ACC112 (cell line): ENCODE measurements at regions not wholly inside any gene's neighbourhood (a gene's known extent, or its start where the extent isn't known, plus 50 kb on each side); places are given as distances from the start of the nearest gene placed in this dataset.

Experiments used
- H2AFZ ChIP-seq: fragments of 200-600 bp; sonication (generic); one replicate; pipeline ENCODE4 v1.6.0; 2017; ENCODE audit warnings: antibody characterized with exemption, low read length; ENCODE audit not compliant: unreplicated experiment
- H3K27ac ChIP-seq: fragments of 200-600 bp; sonication (generic); 2 replicates; pipeline ENCODE4 v1.5.1; 2014; ENCODE audit warnings: low read depth, mild to moderate bottlenecking, antibody characterized with exemption, low read length, moderate library complexity
- H3K27me3 ChIP-seq: fragments of 200-600 bp; sonication (generic); 2 replicates; pipeline ENCODE4 v1.6.1; 2014; ENCODE audit warnings: mild to moderate bottlenecking, antibody characterized with exemption, low read length, moderate library complexity, mixed read lengths; ENCODE audit not compliant: insufficient read depth
- H3K36me3 ChIP-seq: fragments of 200-600 bp; sonication (generic); 2 replicates; pipeline ENCODE4 v1.6.1; 2016; ENCODE audit warnings: mild to moderate bottlenecking, antibody characterized with exemption, low read length, moderate library complexity, mixed read lengths; ENCODE audit not compliant: insufficient read depth
- H3K4me1 ChIP-seq: fragments of 200-600 bp; sonication (generic); one replicate; pipeline ENCODE4 v1.6.1; 2016; ENCODE audit warnings: low read length, mixed read lengths; ENCODE audit not compliant: insufficient read depth, unreplicated experiment, control insufficient read depth
- H3K4me3 ChIP-seq: fragments of 200-600 bp; sonication (generic); 2 replicates; pipeline ENCODE4 v1.5.1; 2014; ENCODE audit warnings: mild to moderate bottlenecking, low read depth, low read length
- H3K79me2 ChIP-seq: fragments of 200-600 bp; sonication (generic); one replicate; pipeline ENCODE4 v1.6.0; 2016; ENCODE audit warnings: low read length; ENCODE audit not compliant: control insufficient read depth, unreplicated experiment, insufficient read depth

GRCh38 chr13:108566413-108567170, 62.8 kb upstream of the MYO16 start:
- no peaks in the 10 kb centered on the region for H3K27me3 ChIP-seq
- H3K27ac ChIP-seq, result no peak overlapping the region
- no peak overlapping the region for H3K4me3 ChIP-seq
- H3K36me3 ChIP-seq, result no peaks in the 10 kb centered on the region
- no peak overlapping the region for H2AFZ ChIP-seq
- H3K4me1 ChIP-seq, result no peaks in the 10 kb centered on the region
- no peaks in the 10 kb centered on the region for H3K79me2 ChIP-seq

- Histone ChIP-seq H3K36me3 (no peaks in the 10 kb centered on the region), H2AFZ (no peak overlapping the region), H3K79me2 (no peaks in the 10 kb centered on the region), H3K4me1 (no peaks in the 10 kb centered on the region), H3K27me3 (no peaks in the 10 kb centered on the region), H3K27ac (no peak overlapping the region), H3K4me3 (no peak overlapping the region)
Observed at GRCh38 chr13:108572782-108573211, 56.6 kb upstream of the MYO16 start.

GRCh38 chr13:108573455-108573854, 56.0 kb upstream of the MYO16 start:
- Histone ChIP-seq H3K4me3 (no peak overlapping the region), H2AFZ (no peak overlapping the region), H3K27ac (no peak overlapping the region), H3K27me3 (no peaks in the 10 kb centered on the region), H3K79me2 (no peaks in the 10 kb centered on the region), H3K4me1 (no peaks in the 10 kb centered on the region), H3K36me3 (no peaks in the 10 kb centered on the region)

- Histone ChIP-seq H3K79me2 (no peaks in the 10 kb centered on the region), H3K27me3 (no peaks in the 10 kb centered on the region), H3K27ac (no peak overlapping the region), H3K4me1 (no peaks in the 10 kb centered on the region), H2AFZ (no peak overlapping the region), H3K36me3 (no peaks in the 10 kb centered on the region), H3K4me3 (no peak overlapping the region)
Observed at GRCh38 chr13:108574856-108575255, 54.6 kb upstream of the MYO16 start.

- H3K4me3 ChIP-seq, result no peak overlapping the region
- no peaks in the 10 kb centered on the region for H3K27me3 ChIP-seq
- H2AFZ ChIP-seq, result no peak overlapping the region
- H3K27ac ChIP-seq, result no peak overlapping the region
- H3K4me1 ChIP-seq, result no peaks in the 10 kb centered on the region
- no peaks in the 10 kb centered on the region for H3K36me3 ChIP-seq
- H3K79me2 ChIP-seq, result no peaks in the 10 kb centered on the region
Observed at GRCh38 chr13:108575430-108575829, 54.0 kb upstream of the MYO16 start.
